ENCODE measurements at regions not wholly inside any gene's neighbourhood (a gene's known extent, or its start where the extent isn't known, plus 50 kb on each side); places are given as distances from the start of the nearest gene placed in this dataset.

GRCh38 chr7:21367081-21367480 lies 60.8 kb upstream of the SP4 start:
- TF ChIP-seq, protein P1, sequence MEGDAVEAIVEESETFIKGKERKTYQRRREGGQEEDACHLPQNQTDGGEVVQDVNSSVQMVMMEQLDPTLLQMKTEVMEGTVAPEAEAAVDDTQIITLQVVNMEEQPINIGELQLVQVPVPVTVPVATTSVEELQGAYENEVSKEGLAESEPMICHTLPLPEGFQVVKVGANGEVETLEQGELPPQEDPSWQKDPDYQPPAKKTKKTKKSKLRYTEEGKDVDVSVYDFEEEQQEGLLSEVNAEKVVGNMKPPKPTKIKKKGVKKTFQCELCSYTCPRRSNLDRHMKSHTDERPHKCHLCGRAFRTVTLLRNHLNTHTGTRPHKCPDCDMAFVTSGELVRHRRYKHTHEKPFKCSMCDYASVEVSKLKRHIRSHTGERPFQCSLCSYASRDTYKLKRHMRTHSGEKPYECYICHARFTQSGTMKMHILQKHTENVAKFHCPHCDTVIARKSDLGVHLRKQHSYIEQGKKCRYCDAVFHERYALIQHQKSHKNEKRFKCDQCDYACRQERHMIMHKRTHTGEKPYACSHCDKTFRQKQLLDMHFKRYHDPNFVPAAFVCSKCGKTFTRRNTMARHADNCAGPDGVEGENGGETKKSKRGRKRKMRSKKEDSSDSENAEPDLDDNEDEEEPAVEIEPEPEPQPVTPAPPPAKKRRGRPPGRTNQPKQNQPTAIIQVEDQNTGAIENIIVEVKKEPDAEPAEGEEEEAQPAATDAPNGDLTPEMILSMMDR (IDR thresholded peaks at IDR 0.05; ENCODE audit: borderline replicate concordance, extremely low read depth, low read length, poor library complexity, severe bottlenecking), result no peak
- no peak for TF ChIP-seq EZH2 (IDR thresholded peaks at IDR 0.05; ENCODE audit: borderline replicate concordance, low read depth, low read length, severe bottlenecking)

Data from DND-41 (cell line).